ENCODE measurements at regions not wholly inside any gene's neighbourhood (a gene's known extent, or its start where the extent isn't known, plus 50 kb on each side); places are given as distances from the start of the nearest gene placed in this dataset.

- Mint-ChIP-seq H3K9me3 (peaks cover 10% of the 10 kb centered on the region), H3K27ac (no peak overlapping the region), H3K4me1 (ENCODE audit: low read depth) (no peaks in the 10 kb centered on the region), H3K4me3 (no peak overlapping the region), H3K36me3 (ENCODE audit: low read depth) (no peaks in the 10 kb centered on the region), H3K27me3 (no peaks in the 10 kb centered on the region)
- ATAC-seq (no peak), DNase-seq (no peak)
- no peak for TF ChIP-seq CTCF (IDR thresholded peaks at IDR 0.05)
- intact Hi-C loops (cut with micrococcal nuclease), result no loop called here
- POLR2A ChIA-PET, result no interaction called here
- CTCF ChIA-PET, result no interaction called here
Observed at GRCh38 chr7:9681284-9681683, 1247.9 kb downstream of the NXPH1 start.

- Mint-ChIP-seq H3K9me3 (peaks cover 13% of the 10 kb centered on the region), H3K4me3 (no peak overlapping the region), H3K4me1 (ENCODE audit: low read depth) (no peaks in the 10 kb centered on the region), H3K27me3 (no peaks in the 10 kb centered on the region), H3K36me3 (ENCODE audit: low read depth) (no peaks in the 10 kb centered on the region), H3K27ac (no peak overlapping the region)
- no peak for TF ChIP-seq CTCF (IDR thresholded peaks at IDR 0.05)
- DNase-seq (no peak), ATAC-seq (no peak)
- ChIA-PET CTCF (no interaction called here), POLR2A (no interaction called here)
- intact Hi-C loops (cut with micrococcal nuclease), result no loop called here
Observed at GRCh38 chr7:9691286-9691685, 1257.9 kb downstream of the NXPH1 start.

- H3K27ac Mint-ChIP-seq, result no peak overlapping the region
- DNase-seq (no peak), ATAC-seq (no peak)
- H3K4me1 Mint-ChIP-seq (ENCODE audit: low read depth), result no peaks in the 10 kb centered on the region
- no peaks in the 10 kb centered on the region for H3K36me3 Mint-ChIP-seq (ENCODE audit: low read depth)
- intact Hi-C loops (cut with micrococcal nuclease), result no loop called here
- TF ChIP-seq CTCF (IDR thresholded peaks at IDR 0.05), result no peak
- CTCF ChIA-PET, result no interaction called here
- POLR2A ChIA-PET, result no interaction called here
- no peak overlapping the region for H3K4me3 Mint-ChIP-seq
- peaks cover 6% of the 10 kb centered on the region for H3K9me3 Mint-ChIP-seq
- H3K27me3 Mint-ChIP-seq, result no peaks in the 10 kb centered on the region
Observed at GRCh38 chr7:9698375-9698774, 1265.0 kb downstream of the NXPH1 start.

- Mint-ChIP-seq H3K36me3 (ENCODE audit: low read depth) (no peaks in the 10 kb centered on the region), H3K27ac (no peak overlapping the region), H3K9me3 (no peaks in the 10 kb centered on the region), H3K4me1 (ENCODE audit: low read depth) (no peaks in the 10 kb centered on the region), H3K4me3 (no peak overlapping the region), H3K27me3 (no peaks in the 10 kb centered on the region)
- ATAC-seq (no peak), DNase-seq (no peak)
- TF ChIP-seq CTCF (IDR thresholded peaks at IDR 0.05), result no peak
- ChIA-PET CTCF (no interaction called here), POLR2A (no interaction called here)
- intact Hi-C loops (cut with micrococcal nuclease), result no loop called here
Observed at GRCh38 chr7:9709216-9709615, 1264.5 kb upstream of the PHF14 start.

- H3K4me3 Mint-ChIP-seq, result no peak overlapping the region
- no peak for TF ChIP-seq CTCF (IDR thresholded peaks at IDR 0.05)
- H3K27me3 Mint-ChIP-seq, result no peaks in the 10 kb centered on the region
- intact Hi-C loops (cut with micrococcal nuclease), result no loop called here
- H3K9me3 Mint-ChIP-seq, result no peaks in the 10 kb centered on the region
- ATAC-seq, result no peak
- no peaks in the 10 kb centered on the region for H3K4me1 Mint-ChIP-seq (ENCODE audit: low read depth)
- ChIA-PET CTCF (no interaction called here), POLR2A (no interaction called here)
- no peaks in the 10 kb centered on the region for H3K36me3 Mint-ChIP-seq (ENCODE audit: low read depth)
- DNase-seq, result no peak
- H3K27ac Mint-ChIP-seq, result no peak overlapping the region
Observed at GRCh38 chr7:9711259-9711918, 1262.3 kb upstream of the PHF14 start.
